ENCODE measurements at regions not wholly inside any gene's neighbourhood (a gene's known extent, or its start where the extent isn't known, plus 50 kb on each side); places are given as distances from the start of the nearest gene placed in this dataset.

DNA sequence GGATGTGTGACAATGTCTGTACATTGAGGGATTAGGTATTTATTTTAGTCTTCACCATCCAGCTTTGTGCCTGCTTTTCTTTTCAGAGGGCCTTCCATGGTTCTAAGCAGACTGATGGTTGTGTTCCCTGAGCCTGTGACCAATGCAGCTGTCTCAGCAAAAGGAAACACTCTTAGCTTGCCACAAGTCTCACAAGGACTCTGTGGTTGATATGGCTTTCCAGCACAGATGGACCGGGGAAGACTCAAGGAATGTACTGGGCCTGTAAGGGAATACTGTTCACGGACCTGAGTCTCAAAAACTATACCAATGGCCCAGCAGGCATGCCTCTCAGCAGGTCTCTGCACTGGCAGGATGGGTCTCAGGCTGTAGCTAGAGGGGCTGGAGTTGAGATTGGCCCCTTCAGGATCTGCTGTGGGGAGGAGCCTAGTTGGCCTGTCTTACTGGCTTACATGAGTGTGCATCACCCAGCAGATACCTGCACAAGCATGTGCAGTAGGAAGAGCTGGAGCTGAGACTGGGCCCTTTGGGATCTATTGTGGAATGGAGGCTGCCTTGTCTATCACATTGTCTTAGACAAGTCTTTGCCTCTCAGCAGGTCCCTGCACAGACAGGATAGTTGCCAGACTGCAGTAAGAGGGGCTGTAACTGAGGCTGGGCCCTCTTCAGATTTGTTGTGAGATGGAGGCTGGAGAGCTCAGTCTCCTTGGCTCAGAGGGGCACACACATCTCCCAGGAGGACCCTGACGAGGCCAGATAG is 52.0 kb upstream of the PDC start:
- TF ChIP-seq, protein P1, sequence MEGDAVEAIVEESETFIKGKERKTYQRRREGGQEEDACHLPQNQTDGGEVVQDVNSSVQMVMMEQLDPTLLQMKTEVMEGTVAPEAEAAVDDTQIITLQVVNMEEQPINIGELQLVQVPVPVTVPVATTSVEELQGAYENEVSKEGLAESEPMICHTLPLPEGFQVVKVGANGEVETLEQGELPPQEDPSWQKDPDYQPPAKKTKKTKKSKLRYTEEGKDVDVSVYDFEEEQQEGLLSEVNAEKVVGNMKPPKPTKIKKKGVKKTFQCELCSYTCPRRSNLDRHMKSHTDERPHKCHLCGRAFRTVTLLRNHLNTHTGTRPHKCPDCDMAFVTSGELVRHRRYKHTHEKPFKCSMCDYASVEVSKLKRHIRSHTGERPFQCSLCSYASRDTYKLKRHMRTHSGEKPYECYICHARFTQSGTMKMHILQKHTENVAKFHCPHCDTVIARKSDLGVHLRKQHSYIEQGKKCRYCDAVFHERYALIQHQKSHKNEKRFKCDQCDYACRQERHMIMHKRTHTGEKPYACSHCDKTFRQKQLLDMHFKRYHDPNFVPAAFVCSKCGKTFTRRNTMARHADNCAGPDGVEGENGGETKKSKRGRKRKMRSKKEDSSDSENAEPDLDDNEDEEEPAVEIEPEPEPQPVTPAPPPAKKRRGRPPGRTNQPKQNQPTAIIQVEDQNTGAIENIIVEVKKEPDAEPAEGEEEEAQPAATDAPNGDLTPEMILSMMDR (IDR thresholded peaks at IDR 0.05), result no peak
- TF ChIP-seq POLR2A (IDR thresholded peaks at IDR 0.05), result no peak
